Middle frontal gyrus (tissue), 1 donor: ENCODE measurements at regions not wholly inside any gene's neighbourhood (a gene's known extent, or its start where the extent isn't known, plus 50 kb on each side); places are given as distances from the start of the nearest gene placed in this dataset.

ENCODE experiments used
- DNase-seq: peaks from one replicate; pipeline ENCODE4 v3.0.0-alpha.2; 2015; ENCODE audit warnings: low spot score; ENCODE audit errors: extremely low spot score

DNA sequence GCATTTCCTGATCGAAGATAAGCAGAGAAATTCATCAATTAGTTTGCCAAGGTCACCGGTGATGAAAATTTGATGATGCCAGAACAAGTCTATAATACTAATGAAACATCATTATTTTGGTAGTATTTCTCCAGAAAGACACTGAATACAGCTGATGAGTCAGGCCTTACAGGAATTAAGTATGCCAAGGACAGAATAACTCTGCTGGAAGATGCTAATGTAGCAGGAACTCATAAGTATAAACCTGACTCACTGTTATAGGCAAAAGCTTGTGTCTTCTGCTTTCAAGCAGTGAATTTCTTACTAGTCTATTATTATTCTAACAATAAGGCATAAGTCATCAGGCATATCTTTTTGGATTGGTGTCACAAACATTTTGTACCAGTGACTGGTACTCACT lies 1825.1 kb upstream of the IGFBP7 start:
- DNase-seq: no peak

DNA sequence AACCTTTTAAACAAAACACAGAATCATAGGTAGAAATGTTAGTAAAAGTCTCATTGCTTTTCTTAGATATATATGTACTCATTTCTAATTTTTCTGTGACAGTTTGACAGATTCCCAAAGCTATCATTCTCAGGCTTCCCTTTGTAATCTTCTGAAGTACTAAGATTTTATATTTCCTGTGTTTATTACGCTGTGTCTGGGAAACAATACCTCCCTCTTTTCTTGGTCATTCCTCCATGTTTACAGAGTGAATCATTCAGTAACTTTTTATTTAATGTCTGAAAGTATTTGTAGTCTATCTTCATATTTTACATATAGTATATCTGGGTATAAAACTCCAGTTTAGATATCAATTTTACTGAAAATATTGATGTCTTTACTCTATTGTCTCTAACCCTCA lies 1826.3 kb upstream of the IGFBP7 start:
- DNase-seq: no peak

DNA sequence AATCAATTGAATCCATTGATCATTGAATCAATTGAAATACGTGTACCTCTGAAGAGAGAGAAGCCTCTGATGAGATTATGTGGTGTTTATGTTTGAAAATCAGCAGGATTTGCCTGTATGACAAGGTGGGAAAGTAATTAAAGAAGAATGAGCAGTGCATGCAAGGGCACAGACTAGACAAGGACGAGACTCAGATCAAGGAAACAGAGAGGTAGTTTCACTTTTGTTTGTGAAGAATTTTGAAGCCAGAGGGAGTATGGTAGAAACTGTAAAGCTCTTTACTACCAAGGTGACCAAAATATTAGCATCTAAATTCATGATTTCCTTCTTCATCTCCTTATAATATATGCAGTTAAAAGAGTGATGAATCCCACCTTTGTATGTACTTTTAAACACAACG lies 1830.0 kb upstream of the IGFBP7 start:
- no peak for DNase-seq

DNA sequence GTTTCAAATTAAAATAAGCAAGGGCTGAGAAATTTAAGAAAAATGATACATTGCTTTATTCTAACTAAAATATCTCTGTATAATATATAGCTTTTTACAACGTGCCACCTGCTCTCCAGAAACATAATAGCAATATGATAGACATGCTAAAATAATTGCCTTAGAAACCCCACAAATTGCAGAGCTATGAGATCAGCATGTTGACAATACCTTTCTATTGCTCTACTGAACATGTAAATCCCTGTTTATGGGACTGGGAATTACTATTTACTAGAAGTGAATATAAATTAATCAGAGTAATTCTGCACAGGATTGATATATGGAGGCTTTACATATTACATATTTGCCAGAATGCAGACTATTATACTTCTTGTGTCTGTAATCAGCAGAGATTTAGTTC lies 1831.1 kb upstream of the IGFBP7 start:
- DNase-seq: no peak

- DNase-seq: no peak
Measured at GRCh38 chr4:58953575-58953974, 1843.4 kb upstream of the IGFBP7 start.

DNA sequence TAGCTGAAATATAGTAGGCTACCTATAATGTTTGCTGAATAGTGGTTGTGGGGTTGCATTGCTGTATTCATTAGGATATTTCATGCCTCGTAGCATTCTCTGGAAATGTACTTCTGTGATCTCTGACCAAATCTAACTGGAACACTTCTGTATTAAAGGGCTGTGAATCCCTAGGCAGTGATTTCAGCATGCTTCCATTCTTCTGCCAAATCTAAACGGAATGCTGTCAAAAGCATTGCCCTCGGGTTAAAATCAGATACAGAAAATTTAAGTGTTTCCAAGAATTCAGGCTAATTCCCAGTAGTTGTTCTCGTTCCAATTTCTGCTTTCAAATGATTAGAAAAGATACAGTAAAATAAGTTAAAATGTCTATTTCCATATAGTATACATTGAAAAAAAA lies 1847.5 kb upstream of the IGFBP7 start:
- no peak for DNase-seq

DNA sequence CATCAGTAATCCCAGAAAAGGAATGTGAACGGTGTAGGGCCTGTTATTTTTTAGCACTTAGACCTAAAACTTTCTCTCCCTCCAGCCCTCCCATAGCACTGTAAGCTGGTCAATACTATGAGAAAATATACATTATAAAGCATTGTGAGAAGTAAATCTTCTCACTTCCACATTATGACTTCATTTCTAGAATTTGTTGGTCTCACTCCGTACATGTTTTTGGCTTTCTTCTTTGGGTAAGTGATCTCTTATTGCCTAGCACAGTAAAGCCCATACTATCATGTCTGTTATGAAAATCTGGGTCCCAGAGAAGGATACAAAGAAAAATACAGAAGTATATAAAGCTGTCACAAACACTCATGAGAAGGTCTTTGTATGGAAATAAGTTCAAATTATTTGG lies 1851.1 kb upstream of the IGFBP7 start:
- no peak for DNase-seq

DNA sequence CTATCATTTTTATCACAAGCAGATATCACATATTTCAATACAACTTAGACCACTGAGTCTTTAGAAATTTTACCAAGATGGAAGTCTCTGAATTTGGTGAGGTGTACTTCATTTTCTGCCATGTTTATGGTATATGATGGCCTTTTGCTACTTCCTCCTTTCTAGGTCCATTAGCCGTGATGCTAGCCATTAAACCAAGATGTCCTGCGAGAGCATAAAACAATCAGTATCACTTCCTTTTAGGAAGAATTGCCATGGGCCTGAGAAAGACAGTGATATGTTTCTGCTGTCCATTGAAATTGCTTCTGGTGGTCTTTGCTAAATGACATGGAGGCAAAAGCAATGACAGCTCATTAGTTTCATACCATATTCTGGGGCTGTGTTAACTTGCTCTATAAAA lies 1851.7 kb upstream of the IGFBP7 start:
- DNase-seq: no peak

DNA sequence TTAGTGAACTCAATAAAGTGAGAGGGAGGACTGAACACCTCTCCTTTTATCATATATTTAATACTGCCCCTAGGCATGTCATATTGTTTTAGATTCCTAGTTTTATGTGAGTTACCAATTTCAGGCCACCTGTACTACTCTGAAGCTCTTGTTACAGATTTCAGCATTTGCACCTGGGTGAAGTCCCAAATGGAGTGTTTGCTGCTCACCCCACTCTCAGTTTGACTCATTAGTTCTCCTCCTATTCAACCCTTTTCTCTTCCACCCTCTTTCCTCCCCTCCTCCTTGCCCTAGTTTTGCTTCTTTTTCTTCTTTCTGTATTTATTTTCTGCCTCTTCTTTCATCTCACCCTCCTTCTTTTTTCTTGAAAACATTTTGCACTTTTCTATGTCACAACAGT lies 1852.2 kb upstream of the IGFBP7 start:
- no peak for DNase-seq

DNA sequence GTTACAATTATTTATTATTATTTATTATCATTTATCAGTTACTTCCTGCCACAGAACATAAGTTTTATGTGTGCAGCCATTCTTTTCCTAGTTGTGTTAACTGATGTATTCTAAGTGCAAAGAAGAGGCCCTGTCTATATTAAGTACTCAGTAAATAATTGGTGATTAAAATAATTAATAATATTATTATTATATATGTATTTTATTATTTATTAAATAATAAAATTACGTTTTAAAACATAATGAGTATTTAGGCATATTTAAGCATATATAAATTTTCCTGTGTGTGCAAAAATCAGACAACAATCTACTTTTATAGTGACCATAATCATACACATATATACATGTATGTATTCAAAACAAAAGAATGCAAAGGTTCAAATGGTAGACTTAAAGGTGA lies 1871.6 kb upstream of the IGFBP7 start:
- no peak for DNase-seq

DNA sequence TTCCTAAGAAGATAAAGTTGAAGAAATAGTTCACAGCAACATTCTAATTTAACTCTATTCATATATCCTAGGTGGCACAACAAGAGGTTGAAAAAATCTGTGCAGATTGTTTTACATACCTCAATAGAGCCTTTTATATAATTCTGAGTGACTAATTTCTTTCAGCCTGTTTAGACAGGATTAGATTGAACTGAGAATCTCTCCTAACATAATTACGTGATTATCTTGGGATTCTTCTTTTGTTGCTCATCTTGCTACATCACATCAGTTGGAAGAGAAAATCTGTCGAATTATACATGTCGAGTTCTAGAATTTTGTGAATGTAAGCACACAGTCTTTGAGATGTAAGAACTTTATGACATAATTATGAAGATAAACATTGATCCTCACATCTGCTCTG lies 1873.7 kb upstream of the IGFBP7 start:
- no peak for DNase-seq

GRCh38 chr4:59002148-59002547 lies 1892.0 kb upstream of the IGFBP7 start:
- no peak for DNase-seq

- DNase-seq: no peak
Measured at GRCh38 chr4:59024257-59024656, 1914.1 kb upstream of the IGFBP7 start.

DNA sequence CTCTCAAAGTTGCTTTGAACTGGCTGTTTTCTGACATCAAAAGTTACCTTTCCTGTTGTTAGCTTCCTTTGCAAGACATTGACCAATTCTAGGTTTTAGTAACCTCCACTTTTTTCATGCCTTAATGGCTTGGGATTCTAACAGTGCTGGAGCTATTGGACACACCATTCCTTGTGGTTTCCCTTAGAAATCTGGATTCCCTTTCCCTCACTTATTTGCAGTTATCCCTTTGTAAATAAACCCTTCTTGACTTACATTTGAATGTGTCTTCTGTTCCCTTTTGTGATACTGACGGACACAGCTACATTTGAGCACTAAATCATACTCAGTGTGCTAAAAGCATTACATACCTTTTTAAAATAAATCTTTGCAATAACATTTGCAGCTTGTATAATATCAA lies 1927.6 kb upstream of the IGFBP7 start:
- DNase-seq: no peak

DNA sequence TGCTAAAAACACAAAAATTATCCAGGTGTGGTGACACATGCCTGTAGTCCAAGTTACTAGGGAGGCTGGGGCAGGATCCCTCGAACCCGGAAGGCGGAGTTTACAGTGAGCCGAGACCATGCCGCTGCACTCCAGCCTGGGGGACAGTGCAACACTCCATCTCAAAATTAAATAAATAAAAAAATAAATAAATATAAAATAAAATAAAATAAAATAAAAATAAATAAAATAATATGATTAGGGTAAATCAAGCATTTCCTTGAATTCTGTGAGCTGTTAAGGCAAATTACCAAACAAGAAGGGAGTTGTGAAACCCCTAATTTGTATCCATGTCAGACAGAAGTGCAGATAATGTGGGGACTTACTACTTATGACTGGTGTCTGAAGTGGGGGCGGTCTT lies 1928.9 kb upstream of the IGFBP7 start:
- no peak for DNase-seq

DNA sequence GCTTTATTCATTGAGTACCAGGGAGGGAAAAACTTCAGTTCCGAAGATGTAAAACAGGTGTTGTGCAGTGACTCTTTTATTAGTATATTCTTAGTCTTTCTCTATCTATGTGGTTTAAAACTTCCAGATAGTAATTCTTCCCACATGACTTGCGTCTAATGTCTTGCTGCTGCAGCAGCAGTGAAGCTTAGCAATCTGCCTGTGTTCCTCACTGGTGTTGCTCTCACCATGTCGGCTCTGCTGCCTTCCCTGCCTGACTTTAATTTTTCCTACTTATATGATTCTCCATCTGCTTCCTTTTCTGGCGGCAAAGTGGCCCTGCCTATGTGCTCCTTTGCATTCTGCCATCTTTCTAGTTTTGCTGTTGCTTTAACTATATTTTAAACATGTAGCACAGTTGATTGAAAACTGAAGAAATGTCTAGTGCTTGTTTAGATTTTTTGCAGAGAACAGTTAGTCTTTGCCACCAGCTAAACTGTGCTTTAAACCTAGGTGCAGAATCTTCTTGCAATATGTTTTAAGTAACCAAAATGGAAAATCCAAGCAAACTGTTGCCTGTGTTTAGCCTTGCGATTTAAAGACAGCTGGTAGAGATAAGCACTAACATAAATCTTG lies 1934.2 kb upstream of the IGFBP7 start:
- DNase-seq: no peak

GRCh38 chr4:59054086-59054485 lies 1943.9 kb upstream of the IGFBP7 start:
- no peak for DNase-seq

- no peak for DNase-seq
Measured at GRCh38 chr4:59057804-59058203, 1947.6 kb upstream of the IGFBP7 start.

GRCh38 chr4:59058543-59058942 lies 1948.4 kb upstream of the IGFBP7 start:
- DNase-seq: no peak

DNA sequence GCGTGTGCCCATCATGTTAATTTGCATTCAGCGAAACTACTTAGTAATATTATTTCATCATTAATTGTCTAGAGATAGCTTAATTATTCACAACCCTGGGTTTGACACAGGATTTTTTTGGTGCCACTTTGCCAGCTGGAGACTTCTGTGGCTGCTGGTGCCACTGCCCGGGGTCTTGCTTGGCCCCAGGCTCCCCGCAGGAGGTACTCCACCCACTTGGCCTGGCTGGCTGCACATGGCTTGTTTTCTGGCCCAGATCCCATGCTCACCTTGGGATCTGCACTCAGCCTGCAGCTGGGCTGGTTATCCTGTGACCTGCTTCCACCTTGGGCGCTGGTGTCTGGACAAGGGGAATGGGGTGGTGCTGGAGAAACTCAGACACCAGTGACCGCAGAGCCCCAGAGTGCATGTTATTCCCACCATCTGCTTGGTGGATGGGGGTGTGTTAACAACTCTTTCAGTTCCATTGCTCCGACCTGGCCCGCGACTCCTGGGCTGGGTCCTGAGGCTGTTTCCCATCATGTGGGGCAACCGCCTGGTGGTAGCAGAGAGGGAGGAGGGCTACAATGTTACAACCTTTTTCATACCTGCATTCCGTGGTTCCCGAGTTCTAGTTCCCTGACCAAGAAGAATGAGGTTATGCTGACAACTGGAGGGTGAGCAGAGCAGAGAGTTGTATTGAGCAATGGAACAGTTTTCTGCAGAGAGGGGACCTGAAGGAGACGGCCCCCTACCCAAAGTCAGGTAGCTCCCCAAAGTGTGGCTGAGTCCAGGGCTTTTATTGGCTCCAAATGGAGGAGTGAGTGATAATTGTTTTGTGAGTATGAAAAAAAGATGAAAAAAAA lies 1950.0 kb upstream of the IGFBP7 start:
- DNase-seq: no peak

DNA sequence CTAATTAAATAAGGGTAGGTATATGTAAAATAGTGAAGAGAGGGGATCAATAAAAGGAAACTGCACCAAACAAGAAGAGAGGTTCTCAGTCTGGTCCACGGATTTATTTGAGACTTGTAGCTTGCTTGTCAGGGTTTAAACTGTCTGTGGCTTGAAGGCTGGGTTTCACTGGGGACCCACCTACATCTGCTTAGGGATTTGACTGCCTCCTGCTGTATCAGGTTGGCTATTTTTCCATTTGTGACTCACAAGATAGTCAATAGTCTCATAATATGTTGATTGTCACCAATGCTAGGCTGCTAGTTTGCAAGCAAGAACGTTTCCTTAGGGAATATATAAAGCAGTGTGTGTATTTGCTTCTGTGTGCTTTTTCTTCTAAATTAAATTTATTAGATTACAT lies 1950.7 kb upstream of the IGFBP7 start:
- DNase-seq: no peak

GRCh38 chr4:59063015-59063720 lies 1953.0 kb upstream of the IGFBP7 start:
- DNase-seq: no peak
